Endothelial cell of umbilical vein (primary cell): ENCODE measurements at regions not wholly inside any gene's neighbourhood (a gene's known extent, or its start where the extent isn't known, plus 50 kb on each side); places are given as distances from the start of the nearest gene placed in this dataset.

Experiments
- BruUV-seq: library from RNA; stranded (reverse); fragments of 400-500 nt; replicated peaks from 2 replicates; lab custom pipeline; 2021; lab: Mats Ljungman, UMichigan
- CTCF ChIA-PET: fragments of 300-600, 350-600 bp; sonication (Branson Sonifier 250); formaldehyde crosslinking; loops from one replicate; lab custom pipeline; 2021; ENCODE audit warnings: antibody characterized with exemption, inconsistent platforms; lab: Charles Lee
- POLR2A ChIA-PET: fragments of 300-600, 350-600 bp; sonication (Branson Sonifier 250); formaldehyde crosslinking; loops from one replicate; lab custom pipeline; 2021; ENCODE audit warnings: antibody characterized with exemption, inconsistent platforms; lab: Charles Lee
- DNase-seq: peaks from one replicate; pipeline ENCODE4 v3.0.0-alpha.2; 2011; ENCODE audit warnings: low read depth, low spot score
- FAIRE-seq: peaks from 2 replicates; lab custom pipeline; 2011; peaks lifted over from hg19 to GRCh38; lab: Jason Lieb, UNC
- H2AFZ ChIP-seq: 2 replicates; pipeline ENCODE4 v1.6.0; 2012; ENCODE audit warnings: low read depth, low read length, control low read depth, inconsistent platforms
- H3K27ac ChIP-seq: 2 replicates; pipeline ENCODE4 v1.5.1; 2011; ENCODE audit warnings: low read depth, mild to moderate bottlenecking, control low read depth, low read length, moderate library complexity; ENCODE audit not compliant: insufficient read depth
- H3K27me3 ChIP-seq, 2 experiments: 2 replicates each; pipeline versions ENCODE4 v1.6.0 to v1.6.1; 2011; ENCODE audit warnings: low read length in 2 of 2, mixed read lengths in 1 of 2; ENCODE audit not compliant: control insufficient read depth in 2 of 2, insufficient read depth in 2 of 2
- H3K36me3 ChIP-seq, 2 experiments: 2 replicates in 1 of 2; 3 replicates in 1 of 2; pipeline ENCODE4 v1.5.1; 2011; ENCODE audit warnings: low read length in 2 of 2, mild to moderate bottlenecking in 1 of 2, moderate library complexity in 1 of 2; ENCODE audit not compliant: control insufficient read depth in 2 of 2, insufficient read depth in 2 of 2; ENCODE audit errors: extremely low read depth in 1 of 2
- H3K4me1 ChIP-seq: 3 replicates; pipeline ENCODE4 v1.5.1; 2011; ENCODE audit warnings: mild to moderate bottlenecking, low read length; ENCODE audit not compliant: control insufficient read depth, insufficient read depth; ENCODE audit errors: extremely low read depth
- H3K4me2 ChIP-seq: 2 replicates; pipeline ENCODE4 v1.6.1; 2011; ENCODE audit warnings: low read length, control low read depth, mixed read lengths; ENCODE audit not compliant: insufficient read depth
- H3K4me3 ChIP-seq, 3 experiments: fragments of 200-600 bp in 1 of 3; sonication (generic), shearing (Covaris generic) in 1 of 3; replicated peaks in 1 of 3; 2 replicates each; pipeline ENCODE4 v1.5.1; 2011 to 2016; ENCODE audit warnings: control low read depth in 3 of 3, low read length in 3 of 3, mild to moderate bottlenecking in 2 of 3, inconsistent platforms in 1 of 3, low read depth in 1 of 3, moderate library complexity in 1 of 3; ENCODE audit not compliant: insufficient read depth in 1 of 3
- H3K79me2 ChIP-seq: 2 replicates; pipeline ENCODE4 v1.6.0; 2012; ENCODE audit warnings: low read length, inconsistent platforms; ENCODE audit not compliant: control insufficient read depth, insufficient read depth
- H3K9ac ChIP-seq: replicated peaks from 2 replicates; pipeline ENCODE3; 2011; ENCODE audit warnings: low read length, control low read depth; ENCODE audit not compliant: insufficient read depth; ENCODE audit errors: extremely low read depth
- H3K9me1 ChIP-seq: replicated peaks from 3 replicates; pipeline ENCODE4 v1.6.0; 2011; ENCODE audit warnings: mild to moderate bottlenecking, low read length; ENCODE audit not compliant: control insufficient read depth, insufficient read depth; ENCODE audit errors: extremely low read depth
- H3K9me3 ChIP-seq: replicated peaks from 2 replicates; pipeline ENCODE4 v1.5.1; 2012; ENCODE audit warnings: low read length, inconsistent platforms; ENCODE audit not compliant: control insufficient read depth, insufficient read depth
- H4K20me1 ChIP-seq: replicated peaks from 2 replicates; pipeline ENCODE3; 2011; ENCODE audit warnings: mild to moderate bottlenecking, low read length; ENCODE audit not compliant: control insufficient read depth, insufficient read depth; ENCODE audit errors: extremely low read depth
- GATA2 ChIP-seq: IDR thresholded peaks from 2 replicates; pipeline ENCODE4 v1.7.0; 2011; ENCODE audit warnings: low read depth, mild to moderate bottlenecking, moderate library complexity, mixed read lengths, low read length; ENCODE audit not compliant: insufficient read length, insufficient read depth
- POLR2A ChIP-seq: IDR thresholded peaks from 2 replicates; pipeline ENCODE4 v1.6.1; 2012; ENCODE audit warnings: low read depth, mild to moderate bottlenecking, control low read depth, low read length
- dilution Hi-C: fragments of 300-500 bp; cut with MboI; formaldehyde crosslinking; loops from one replicate; pipeline ENCODE4 v1.15.0; 2019; ENCODE audit warnings: low sequenced_read_pairs; ENCODE audit not compliant: extremely low pct_ligation_motif_present
- intact Hi-C: fragments of 100-400 bp; cut with micrococcal nuclease; formaldehyde crosslinking; loops from one replicate; pipeline ENCODE4 v1.10.0; 2022
- TF ChIP-seq, protein P1 (sequence below), 2 donors: IDR thresholded peaks; 1 replicate in 1 of 2; 2 replicates in 1 of 2; pipeline ENCODE4 v1.5.1; 2011; ENCODE audit warnings: low read length in 2 of 2, mild to moderate bottlenecking in 2 of 2, moderate library complexity in 2 of 2, control low read depth in 1 of 2, inconsistent platforms in 1 of 2, low read depth in 1 of 2; ENCODE audit not compliant: insufficient read depth in 1 of 2; ENCODE audit errors: extremely low read depth in 1 of 2
- TF ChIP-seq, protein P2 (sequence below): IDR thresholded peaks from 2 replicates; pipeline ENCODE4 v1.6.1; 2011; ENCODE audit not compliant: insufficient read depth, insufficient read length

DNA sequence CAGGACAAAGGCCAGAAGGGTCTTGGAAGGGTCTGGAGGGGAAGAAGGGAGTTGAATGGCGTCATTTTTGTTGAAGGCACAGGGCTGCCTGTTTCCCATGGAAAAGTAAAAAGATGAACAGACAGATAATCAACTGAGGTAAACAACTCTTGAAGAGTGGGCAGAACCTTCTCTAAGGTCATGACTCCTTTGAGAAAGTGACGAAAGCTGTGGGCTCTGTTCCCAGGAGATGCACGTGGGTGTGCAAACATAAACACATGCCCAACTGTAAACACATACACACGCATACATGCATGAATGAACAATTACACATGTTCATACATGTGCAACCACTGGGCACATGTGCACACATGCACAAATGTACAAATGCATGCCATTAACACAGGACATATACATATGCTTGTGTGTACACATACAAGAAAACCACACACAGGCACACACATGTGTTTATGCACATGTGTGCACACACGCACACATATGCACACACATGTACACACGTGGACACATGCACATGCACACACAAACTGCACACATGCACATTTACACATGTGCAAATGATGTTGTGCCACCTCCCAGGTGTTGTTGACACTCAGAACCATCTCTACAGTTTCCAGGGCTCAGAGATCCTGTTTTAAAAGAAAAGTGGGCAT lies 143.3 kb downstream of the GADD45G start:
- TF ChIP-seq GATA2 = no peak
- TF ChIP-seq, protein P1, sequence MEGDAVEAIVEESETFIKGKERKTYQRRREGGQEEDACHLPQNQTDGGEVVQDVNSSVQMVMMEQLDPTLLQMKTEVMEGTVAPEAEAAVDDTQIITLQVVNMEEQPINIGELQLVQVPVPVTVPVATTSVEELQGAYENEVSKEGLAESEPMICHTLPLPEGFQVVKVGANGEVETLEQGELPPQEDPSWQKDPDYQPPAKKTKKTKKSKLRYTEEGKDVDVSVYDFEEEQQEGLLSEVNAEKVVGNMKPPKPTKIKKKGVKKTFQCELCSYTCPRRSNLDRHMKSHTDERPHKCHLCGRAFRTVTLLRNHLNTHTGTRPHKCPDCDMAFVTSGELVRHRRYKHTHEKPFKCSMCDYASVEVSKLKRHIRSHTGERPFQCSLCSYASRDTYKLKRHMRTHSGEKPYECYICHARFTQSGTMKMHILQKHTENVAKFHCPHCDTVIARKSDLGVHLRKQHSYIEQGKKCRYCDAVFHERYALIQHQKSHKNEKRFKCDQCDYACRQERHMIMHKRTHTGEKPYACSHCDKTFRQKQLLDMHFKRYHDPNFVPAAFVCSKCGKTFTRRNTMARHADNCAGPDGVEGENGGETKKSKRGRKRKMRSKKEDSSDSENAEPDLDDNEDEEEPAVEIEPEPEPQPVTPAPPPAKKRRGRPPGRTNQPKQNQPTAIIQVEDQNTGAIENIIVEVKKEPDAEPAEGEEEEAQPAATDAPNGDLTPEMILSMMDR (IDR thresholded peaks at IDR 0.05; ENCODE audit: extremely low read depth in 1 of 2, insufficient read depth in 1 of 2, low read depth in 1 of 2, low read length in 2 of 2) = no peak
- TF ChIP-seq, protein P2, sequence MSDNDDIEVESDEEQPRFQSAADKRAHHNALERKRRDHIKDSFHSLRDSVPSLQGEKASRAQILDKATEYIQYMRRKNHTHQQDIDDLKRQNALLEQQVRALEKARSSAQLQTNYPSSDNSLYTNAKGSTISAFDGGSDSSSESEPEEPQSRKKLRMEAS = peak; percentile 13
- H2AFZ ChIP-seq = no peak overlapping the region
- H3K79me2 ChIP-seq = no peaks in the 10 kb centered on the region
- no peak for DNase-seq
- no TSS peak for BruUV-seq
- no peak overlapping the region for H3K27ac ChIP-seq
- H3K4me3 ChIP-seq = no peak overlapping the region
- H3K4me2 ChIP-seq = no peak overlapping the region
- ChIA-PET POLR2A (no interaction called here), CTCF (no interaction called here)
- no peaks in the 10 kb centered on the region for H3K4me1 ChIP-seq
- no peaks in the 10 kb centered on the region for H4K20me1 ChIP-seq
- H3K9me1 ChIP-seq = no peaks in the 10 kb centered on the region
- H3K9ac ChIP-seq = no peak overlapping the region
- intact Hi-C loops = no loop called here
- no peak for FAIRE-seq
- H3K27me3 ChIP-seq = no peaks in the 10 kb centered on the region
- dilution Hi-C loops = no loop called here
- H3K36me3 ChIP-seq = no peaks in the 10 kb centered on the region
- no peaks in the 10 kb centered on the region for H3K9me3 ChIP-seq

DNA sequence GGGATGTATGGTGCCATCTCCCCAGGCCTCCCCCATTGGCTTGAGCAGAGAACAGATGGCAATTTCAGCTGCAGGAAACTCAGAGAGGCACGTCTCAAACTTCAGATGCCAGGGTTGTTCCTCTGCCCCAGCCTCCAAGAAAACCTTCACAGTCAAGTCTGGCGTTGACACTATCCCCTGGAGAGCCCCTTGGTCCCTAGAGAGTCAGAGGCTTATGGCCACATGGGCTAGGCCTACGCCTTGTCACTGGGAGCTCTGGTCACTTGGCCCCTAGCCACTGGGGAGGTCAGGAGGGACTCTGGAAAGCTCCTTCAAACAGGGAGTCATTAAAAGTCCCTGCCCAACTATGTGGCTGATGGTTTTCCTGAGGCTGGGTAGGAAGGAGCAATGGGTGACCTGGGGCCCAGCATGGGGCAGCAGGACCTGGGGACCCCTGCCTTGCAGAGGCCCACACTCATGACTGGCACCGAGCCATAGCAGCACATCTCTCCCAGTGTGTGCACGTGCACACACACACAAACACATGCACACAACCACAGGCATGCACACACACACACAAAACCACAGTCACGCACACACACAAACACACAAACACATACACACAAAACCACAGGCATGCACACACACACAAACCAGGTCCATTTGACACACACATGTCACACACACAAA lies 144.2 kb downstream of the GADD45G start:
- DNase-seq = no peak
- Histone ChIP-seq H4K20me1 (no peaks in the 10 kb centered on the region), H3K4me1 (no peaks in the 10 kb centered on the region), H3K79me2 (no peaks in the 10 kb centered on the region), H3K4me3 (no peak overlapping the region), H3K4me2 (no peak overlapping the region), H3K36me3 (no peaks in the 10 kb centered on the region), H3K27ac (no peak overlapping the region), H3K27me3 (no peaks in the 10 kb centered on the region), H3K9ac (no peak overlapping the region), H3K9me3 (no peaks in the 10 kb centered on the region), H3K9me1 (no peaks in the 10 kb centered on the region), H2AFZ (no peak overlapping the region)
- no peak for TF ChIP-seq POLR2A
- CTCF ChIA-PET = no interaction called here
- dilution Hi-C loops (no loop called here), intact Hi-C loops (no loop called here)
- no peak for FAIRE-seq
- no TSS peak for BruUV-seq
- POLR2A ChIA-PET = no interaction called here
